ENCODE measurements at regions not wholly inside any gene's neighbourhood (a gene's known extent, or its start where the extent isn't known, plus 50 kb on each side); places are given as distances from the start of the nearest gene placed in this dataset.
"Not testable (repeated sequence)": the region's sequence is repeated elsewhere in the genome, so short reads cannot be mapped to it uniquely, and the experiment has no call there.

DNA sequence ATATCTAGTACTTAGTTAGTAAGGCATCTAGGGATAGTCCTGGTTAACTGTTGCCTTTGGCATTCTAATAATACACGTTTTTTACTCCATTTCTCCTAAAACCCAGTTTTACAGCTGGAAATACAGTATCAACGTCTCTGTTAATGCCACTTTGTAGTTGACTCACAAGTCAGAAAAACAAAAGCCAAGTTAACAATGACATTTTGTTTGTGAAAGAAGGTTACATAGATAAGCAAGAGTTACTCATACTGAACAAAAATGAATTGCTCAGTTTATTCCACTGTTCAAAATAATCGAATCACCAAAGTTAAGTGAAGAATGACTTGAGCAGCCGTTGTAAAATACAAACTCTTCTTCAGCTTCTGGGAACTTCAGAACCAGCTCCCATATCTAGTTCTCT is 540.3 kb downstream of the ETS1 start:
- peaks cover 10% of the 10 kb centered on the region for H3K9me3 Mint-ChIP-seq
- peaks cover 78% of the 10 kb centered on the region for H3K4me1 Mint-ChIP-seq
- H3K27me3 Mint-ChIP-seq, result no peaks in the 10 kb centered on the region
- H3K4me3 Mint-ChIP-seq, result no peak overlapping the region
- peaks cover 6% of the 10 kb centered on the region for H3K36me3 Mint-ChIP-seq
- no peak overlapping the region for H3K27ac Mint-ChIP-seq

DNA sequence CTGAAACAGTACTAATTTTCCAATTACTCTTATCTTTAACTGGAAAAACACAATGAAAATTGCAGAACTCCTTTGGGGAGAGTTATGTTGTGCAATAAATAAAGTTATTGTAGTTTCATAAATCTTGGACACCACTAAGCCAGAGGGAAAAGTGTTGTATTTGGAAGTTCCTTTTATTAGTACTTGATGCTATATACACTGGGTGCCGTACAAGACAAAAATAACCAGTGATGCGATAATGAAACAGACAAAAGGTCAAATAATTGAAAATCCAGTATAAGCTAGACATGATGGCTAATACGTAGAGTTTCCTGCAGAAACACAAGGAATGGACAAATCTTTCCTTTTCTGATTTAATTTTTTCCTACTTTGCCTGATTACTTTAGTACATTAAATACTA is 541.1 kb downstream of the ETS1 start:
- peaks cover 75% of the 10 kb centered on the region for H3K4me1 Mint-ChIP-seq
- H3K36me3 Mint-ChIP-seq, result peaks cover 6% of the 10 kb centered on the region
- no peak overlapping the region for H3K27ac Mint-ChIP-seq
- no peak overlapping the region for H3K4me3 Mint-ChIP-seq
- no peaks in the 10 kb centered on the region for H3K27me3 Mint-ChIP-seq
- peaks cover 10% of the 10 kb centered on the region for H3K9me3 Mint-ChIP-seq

DNA sequence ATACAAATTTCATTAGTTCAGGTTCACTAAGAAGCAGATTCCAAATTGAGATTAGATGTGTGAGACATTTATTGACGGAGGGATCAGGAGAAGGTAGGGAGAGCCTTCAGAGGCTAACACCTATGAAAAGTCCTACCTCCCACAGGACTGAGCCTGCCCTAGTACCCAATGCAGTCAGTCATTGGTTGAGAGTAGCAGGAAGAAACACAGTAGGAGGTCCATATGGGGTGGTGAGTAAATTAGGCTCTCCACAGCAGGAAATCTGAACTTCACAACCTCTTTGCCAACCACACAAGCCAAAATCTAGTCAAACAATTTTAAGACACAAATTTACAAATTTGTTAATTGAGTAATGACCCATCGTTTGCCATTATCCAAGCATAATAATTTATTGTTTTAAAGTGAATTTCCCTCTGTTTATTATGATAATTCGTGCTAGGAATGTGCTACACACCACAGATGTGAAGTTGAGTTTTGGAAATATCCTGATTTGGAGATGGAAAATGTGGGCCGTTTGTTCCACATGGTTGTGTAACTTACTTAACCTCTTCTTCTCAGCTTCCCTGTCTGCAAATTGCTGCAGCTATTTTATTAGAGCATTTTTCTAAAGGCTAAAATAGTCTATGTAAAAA is 542.1 kb downstream of the ETS1 start:
- Mint-ChIP-seq H3K4me1 (peaks cover 65% of the 10 kb centered on the region), H3K27me3 (no peaks in the 10 kb centered on the region), H3K27ac (no peak overlapping the region), H3K36me3 (peaks cover 6% of the 10 kb centered on the region), H3K9me3 (peaks cover 10% of the 10 kb centered on the region), H3K4me3 (no peak overlapping the region)

DNA sequence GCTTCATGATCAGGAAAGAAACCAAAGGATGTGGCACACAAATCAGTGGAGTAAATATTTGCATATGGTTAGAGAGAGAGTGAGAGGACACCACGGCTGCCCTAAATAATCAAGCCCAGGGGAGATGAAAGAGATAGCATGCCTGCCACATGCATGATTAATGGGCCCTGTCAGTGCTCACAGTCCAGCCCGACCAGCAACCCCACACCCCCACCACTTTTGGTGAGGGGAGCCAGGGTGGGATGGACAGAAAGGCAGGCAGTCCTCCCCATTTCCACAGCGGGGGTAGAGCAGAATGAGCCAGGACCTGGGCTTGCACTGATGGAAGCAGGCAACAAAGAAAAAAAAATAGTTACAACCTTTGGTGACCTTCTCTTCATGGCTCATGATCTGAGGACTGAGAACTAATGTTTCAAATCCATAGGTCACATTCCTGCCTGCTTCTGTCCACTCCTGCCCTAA is 545.0 kb downstream of the ETS1 start:
- no peak overlapping the region for H3K4me3 Mint-ChIP-seq
- peaks cover 42% of the 10 kb centered on the region for H3K4me1 Mint-ChIP-seq
- H3K9me3 Mint-ChIP-seq, result peaks cover 10% of the 10 kb centered on the region
- no peak overlapping the region for H3K27ac Mint-ChIP-seq
- H3K27me3 Mint-ChIP-seq, result no peaks in the 10 kb centered on the region
- peaks cover 4% of the 10 kb centered on the region for H3K36me3 Mint-ChIP-seq

DNA sequence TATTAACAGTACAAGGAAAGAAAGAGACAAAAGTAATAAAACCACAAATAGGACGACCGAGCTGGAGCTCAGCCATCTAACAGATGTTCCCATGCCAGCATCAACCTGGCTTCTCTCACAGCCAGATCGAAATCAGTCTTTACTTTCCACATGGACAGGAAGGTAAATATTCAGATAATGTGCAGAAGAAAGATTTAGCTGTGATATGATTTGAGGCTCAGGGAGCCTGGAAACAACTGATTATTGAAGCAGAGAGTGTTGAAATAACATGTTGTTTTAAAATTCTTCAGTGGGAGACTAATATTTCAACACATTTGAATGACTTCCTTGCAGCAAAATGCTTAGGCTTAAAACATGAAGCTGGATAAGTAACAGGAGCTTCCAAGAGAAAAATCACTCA is 546.8 kb downstream of the ETS1 start:
- no peaks in the 10 kb centered on the region for H3K27me3 Mint-ChIP-seq
- peaks cover 4% of the 10 kb centered on the region for H3K36me3 Mint-ChIP-seq
- no peak overlapping the region for H3K4me3 Mint-ChIP-seq
- peaks cover 10% of the 10 kb centered on the region for H3K9me3 Mint-ChIP-seq
- H3K27ac Mint-ChIP-seq, result peak overlapping the region; percentile 48
- peaks cover 36% of the 10 kb centered on the region for H3K4me1 Mint-ChIP-seq

DNA sequence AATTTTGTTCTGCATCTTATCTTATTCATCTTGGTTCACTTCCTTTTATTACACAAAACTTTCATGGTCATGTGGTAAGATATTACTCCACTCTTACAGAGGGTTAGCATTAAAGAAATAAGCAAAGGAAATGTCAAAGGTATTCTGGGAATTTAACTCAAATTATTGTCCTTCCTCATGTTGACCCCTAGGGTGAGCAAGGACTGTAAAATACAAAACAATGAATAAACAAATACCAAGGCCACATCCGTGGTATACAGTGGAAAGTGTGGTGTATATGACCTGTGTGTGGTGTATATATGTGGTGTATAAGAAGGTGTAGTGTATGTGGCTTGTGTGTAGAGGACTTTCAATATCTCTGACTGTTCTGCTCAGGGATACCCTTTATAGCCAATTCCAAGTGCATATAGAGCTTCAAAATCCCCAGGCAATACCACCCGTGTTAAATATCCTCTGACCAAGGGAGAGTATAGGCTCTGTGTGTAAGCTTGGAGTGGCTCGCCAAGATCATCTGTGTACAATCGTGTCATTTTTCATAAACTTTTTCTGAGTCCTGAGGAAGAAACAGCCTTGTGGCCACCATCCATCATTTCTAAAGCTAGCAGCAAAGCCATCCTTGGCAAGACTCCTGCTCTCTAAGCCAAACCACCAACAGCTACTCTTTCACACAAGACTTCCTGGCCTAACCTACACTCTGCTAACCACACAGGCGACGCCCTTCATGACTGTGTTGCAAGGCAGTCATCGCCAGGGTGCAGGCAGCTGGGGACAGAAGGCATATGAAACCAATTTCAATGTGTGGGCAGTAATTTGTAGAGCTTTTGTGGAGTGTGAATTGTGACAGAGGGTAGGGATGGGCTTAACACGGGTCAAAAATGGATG is 548.0 kb downstream of the ETS1 start:
- H3K36me3 Mint-ChIP-seq, result peaks cover 4% of the 10 kb centered on the region
- peaks cover 10% of the 10 kb centered on the region for H3K9me3 Mint-ChIP-seq
- peak overlapping the region; percentile 67 for H3K4me3 Mint-ChIP-seq
- peaks cover 25% of the 10 kb centered on the region for H3K4me1 Mint-ChIP-seq
- H3K27me3 Mint-ChIP-seq, result no peaks in the 10 kb centered on the region
- H3K27ac Mint-ChIP-seq, result peak overlapping the region; percentile 94

DNA sequence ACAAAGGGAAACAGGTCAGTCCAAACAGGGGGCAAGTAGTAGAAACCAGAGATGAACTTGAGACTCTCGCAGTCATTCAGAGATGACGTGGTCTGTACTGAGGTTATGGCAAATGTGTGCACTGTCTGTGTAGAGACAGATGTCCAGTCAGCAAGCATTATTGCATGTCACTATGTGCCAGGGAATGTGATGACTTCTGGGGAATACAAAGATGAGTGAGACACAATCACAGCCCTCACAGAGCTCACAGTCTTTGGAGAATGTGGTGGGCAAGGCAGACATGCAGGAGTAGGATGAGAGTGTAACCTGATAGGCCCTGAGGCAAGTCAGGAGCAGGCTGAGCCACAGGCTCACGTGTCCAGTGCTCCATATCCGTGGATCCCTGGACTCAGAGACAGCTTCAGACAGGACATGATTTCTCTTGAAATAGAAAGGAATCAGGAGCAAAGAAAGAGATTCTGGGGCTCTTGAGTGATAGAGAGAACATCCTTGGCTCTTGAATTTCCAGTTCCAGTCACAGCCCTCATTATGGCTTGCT is 550.7 kb downstream of the ETS1 start:
- Mint-ChIP-seq H3K9me3 (no peaks in the 10 kb centered on the region), H3K4me1 (peaks cover 11% of the 10 kb centered on the region), H3K36me3 (no peaks in the 10 kb centered on the region), H3K27ac (peak overlapping the region; percentile 26), H3K27me3 (no peaks in the 10 kb centered on the region), H3K4me3 (no peak overlapping the region)

DNA sequence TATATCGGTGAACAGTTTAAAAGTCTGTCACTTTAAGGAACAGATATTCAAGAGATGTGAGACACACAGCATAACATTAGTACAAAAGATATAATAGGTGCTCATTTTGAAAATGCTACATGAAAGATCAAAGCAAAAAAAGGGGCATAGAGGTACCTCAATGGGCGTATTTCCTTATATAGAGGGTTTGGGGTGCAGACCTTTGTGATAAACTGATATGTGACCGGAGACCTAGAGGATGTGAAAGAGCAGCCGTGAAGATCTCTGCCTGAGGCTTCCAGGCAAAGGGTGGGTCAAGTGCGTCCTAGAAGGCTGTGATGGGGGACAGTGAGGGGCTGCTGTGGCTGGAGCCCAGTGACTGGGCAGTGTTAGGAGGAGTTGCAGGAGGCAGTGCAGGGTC is 551.4 kb downstream of the ETS1 start:
- no peaks in the 10 kb centered on the region for H3K27me3 Mint-ChIP-seq

DNA sequence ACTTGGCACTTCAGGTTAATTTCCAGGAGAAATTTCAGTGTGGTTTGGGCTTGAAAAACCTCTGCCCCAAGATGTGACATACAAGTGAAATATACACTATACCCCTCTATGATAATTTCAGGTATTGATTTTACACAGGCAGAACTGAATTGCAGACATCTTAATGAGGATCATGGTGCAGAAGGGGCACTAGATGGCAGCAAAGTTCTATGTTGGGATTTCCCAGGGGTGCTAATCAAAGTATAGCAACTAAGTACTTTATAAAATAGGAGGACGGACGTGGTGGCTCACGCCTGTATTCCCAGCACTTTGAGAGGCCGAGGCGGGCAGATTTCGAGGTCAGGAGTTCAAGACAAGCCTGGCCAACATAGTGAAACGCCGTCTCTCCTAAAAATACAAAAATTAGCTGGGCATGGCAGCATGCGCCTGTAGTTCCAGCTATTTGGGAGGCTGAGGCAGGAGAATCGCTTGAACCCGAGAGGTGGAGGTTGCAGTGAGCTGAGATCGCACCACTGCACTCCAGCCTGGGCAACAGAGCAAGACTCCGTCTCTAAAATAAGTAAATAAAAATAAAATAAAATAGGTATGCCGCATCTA is 555.7 kb downstream of the ETS1 start:
- H3K4me1 Mint-ChIP-seq, result peaks cover 14% of the 10 kb centered on the region
- H3K4me3 Mint-ChIP-seq, H3K9me3 Mint-ChIP-seq, H3K27me3 Mint-ChIP-seq, H3K27ac Mint-ChIP-seq, H3K36me3 Mint-ChIP-seq: not testable (repeated sequence)

More for the DNA sequence above, 551.4 kb downstream of the ETS1 start:
- no peak overlapping the region for H3K4me3 Mint-ChIP-seq
- H3K4me1 Mint-ChIP-seq, result peaks cover 14% of the 10 kb centered on the region
- no peaks in the 10 kb centered on the region for H3K9me3 Mint-ChIP-seq
- H3K36me3 Mint-ChIP-seq, result no peaks in the 10 kb centered on the region
- H3K27ac Mint-ChIP-seq, result no peak overlapping the region

DNA sequence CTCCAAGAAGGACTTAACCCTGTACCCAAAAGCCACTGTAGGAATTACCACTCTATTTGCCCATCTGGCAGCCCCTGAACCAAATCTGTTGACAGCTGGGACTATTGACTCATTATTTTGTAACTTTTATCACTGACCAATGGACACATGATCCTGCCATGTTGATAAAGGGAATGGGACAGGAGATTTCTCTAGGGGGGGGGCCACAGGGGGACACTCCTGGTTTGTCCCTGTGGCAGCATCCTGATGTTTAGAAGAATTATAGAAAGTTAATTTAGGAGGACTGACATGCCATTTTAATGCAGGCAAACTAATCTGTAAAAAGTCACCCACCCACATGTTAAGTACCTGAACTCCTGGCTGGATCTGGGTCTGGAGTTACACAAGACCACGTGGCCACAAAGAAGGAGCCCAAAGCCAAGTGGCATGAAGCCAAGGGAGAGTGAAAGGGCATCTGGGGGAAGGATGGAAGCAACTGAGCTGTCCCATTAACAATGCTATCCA is 558.1 kb downstream of the ETS1 start:
- H3K4me3 Mint-ChIP-seq, result no peak overlapping the region
- H3K27ac Mint-ChIP-seq, result no peak overlapping the region
- H3K4me1 Mint-ChIP-seq, result peaks cover 14% of the 10 kb centered on the region
- no peaks in the 10 kb centered on the region for H3K9me3 Mint-ChIP-seq
- H3K36me3 Mint-ChIP-seq, result no peaks in the 10 kb centered on the region
- peaks cover 1% of the 10 kb centered on the region for H3K27me3 Mint-ChIP-seq

DNA sequence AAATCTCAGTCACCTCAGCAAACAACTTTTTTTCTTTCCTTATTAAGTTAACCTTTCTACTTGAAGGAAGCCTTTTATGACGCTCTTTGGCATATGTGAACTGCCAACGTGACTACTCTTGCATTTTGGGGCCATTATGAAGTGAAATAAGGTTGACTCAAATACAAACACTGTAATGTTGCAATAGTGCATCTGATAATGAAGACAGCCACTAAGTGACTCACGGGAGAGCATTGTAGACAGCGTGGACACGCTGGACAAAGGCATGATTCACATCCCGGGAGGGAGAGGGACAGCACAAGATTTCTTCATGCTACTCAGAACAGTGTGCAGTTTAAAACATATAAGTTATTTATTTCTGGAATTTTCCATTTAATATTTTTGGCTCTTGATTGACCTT is 560.8 kb downstream of the ETS1 start:
- no peaks in the 10 kb centered on the region for H3K36me3 Mint-ChIP-seq
- H3K9me3 Mint-ChIP-seq, result no peaks in the 10 kb centered on the region
- peaks cover 1% of the 10 kb centered on the region for H3K27me3 Mint-ChIP-seq
- no peak overlapping the region for H3K27ac Mint-ChIP-seq
- no peak overlapping the region for H3K4me3 Mint-ChIP-seq
- peaks cover 3% of the 10 kb centered on the region for H3K4me1 Mint-ChIP-seq

DNA sequence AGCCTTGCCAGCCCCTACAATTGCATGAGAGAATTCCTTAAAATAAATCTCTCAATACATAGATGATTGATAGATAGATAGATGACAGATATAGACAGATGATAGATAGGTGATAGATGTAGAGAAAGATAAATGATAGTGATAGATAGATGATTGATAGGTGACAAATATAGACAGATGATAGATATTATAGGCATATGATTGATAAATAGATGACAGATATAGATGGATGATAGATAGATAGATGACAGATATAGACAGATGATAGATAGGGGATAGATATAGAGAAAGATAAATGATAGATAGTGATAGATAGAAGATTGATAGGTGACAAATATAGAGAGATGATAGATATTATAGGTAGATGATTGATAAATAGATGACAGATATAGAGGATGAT is 564.6 kb downstream of the ETS1 start:
- H3K27ac Mint-ChIP-seq, result no peak overlapping the region
- no peaks in the 10 kb centered on the region for H3K9me3 Mint-ChIP-seq
- H3K27me3 Mint-ChIP-seq, result no peaks in the 10 kb centered on the region
- H3K4me3 Mint-ChIP-seq, result no peak overlapping the region
- no peaks in the 10 kb centered on the region for H3K36me3 Mint-ChIP-seq
- H3K4me1 Mint-ChIP-seq, result no peaks in the 10 kb centered on the region

DNA sequence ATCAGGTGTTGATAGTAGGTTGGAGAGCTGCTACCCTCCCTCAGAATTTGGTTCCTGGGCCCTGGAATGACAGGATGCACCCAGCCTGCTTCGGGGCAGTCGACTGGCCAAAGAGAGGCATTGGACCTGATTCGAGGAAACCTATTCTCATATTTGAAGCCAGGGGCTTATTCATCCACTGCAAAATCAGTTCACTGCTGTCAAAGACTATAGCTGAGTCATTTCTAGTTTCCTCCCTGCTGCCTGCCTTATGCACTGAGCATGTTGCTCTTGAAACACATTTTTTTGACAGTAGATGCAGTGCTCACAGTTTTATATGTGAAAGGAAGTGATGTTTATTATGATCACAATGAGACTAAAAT is 565.4 kb downstream of the ETS1 start:
- no peak overlapping the region for H3K27ac Mint-ChIP-seq
- H3K36me3 Mint-ChIP-seq, result no peaks in the 10 kb centered on the region
- H3K4me1 Mint-ChIP-seq, result no peaks in the 10 kb centered on the region
- no peaks in the 10 kb centered on the region for H3K9me3 Mint-ChIP-seq
- no peaks in the 10 kb centered on the region for H3K27me3 Mint-ChIP-seq
- H3K4me3 Mint-ChIP-seq, result no peak overlapping the region

DNA sequence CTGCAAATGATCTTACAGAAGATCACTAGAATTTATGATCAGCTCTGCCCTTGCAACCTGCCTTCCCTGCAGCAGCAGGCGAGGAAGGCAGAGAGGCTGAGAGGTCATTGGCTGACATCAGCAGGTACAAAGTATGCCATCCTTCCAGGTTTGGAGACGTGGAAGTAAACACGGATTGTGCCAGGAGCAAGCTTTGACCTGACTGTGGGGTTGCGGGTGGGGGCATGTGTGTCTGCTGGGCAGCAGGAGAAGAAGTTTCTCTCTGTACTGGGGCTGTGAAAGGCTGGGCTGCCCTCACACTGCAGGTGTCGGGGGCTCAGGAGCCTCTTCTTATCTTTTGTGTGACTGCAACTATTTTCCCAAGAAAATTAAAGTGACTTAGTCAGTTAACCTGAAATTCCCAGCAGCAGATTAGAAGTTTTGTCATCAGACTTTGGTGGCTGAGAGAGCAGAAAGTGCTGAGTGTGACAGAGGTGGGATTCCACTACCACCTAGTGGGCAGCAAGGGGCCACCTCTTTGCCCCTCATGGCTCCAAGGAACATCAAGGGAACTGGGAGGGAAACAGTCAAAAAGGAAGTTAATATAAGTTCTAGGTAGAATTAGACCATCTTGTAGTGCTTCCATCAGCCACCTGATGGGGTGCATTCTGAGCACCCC is 565.9 kb downstream of the ETS1 start:
- Mint-ChIP-seq H3K27ac (no peak overlapping the region), H3K36me3 (no peaks in the 10 kb centered on the region), H3K4me3 (no peak overlapping the region), H3K27me3 (no peaks in the 10 kb centered on the region), H3K9me3 (no peaks in the 10 kb centered on the region), H3K4me1 (no peaks in the 10 kb centered on the region)

DNA sequence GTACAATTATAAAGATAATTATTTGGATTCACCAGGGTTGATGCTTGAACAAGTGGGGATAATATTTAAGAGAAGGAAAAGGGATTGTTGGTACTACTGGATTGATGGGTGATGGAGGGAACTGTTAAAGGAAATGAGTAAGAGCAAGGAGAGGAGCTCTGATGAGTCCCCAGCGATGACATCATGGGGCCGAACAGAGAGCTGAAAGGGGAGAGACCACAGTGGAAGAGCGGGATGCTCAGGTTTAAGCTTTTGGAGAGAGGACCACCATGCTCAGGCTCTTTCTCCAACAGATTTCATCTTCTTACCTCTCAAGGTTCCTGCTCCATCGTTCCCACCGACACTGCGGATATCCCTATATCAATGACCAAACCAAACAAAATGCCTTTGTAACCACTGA is 568.7 kb downstream of the ETS1 start:
- no peaks in the 10 kb centered on the region for H3K36me3 Mint-ChIP-seq
- no peak overlapping the region for H3K27ac Mint-ChIP-seq
- H3K4me1 Mint-ChIP-seq, result no peaks in the 10 kb centered on the region
- H3K27me3 Mint-ChIP-seq, result peaks cover 1% of the 10 kb centered on the region
- no peak overlapping the region for H3K4me3 Mint-ChIP-seq
- H3K9me3 Mint-ChIP-seq, result no peaks in the 10 kb centered on the region

Measured in activated naive CD4-positive, alpha-beta T cell treated with anti-CD3 and anti-CD28 coated beads, Interleukin-2, amount 50 U/mL, for 24 hours (primary cell).